Nephron progenitor cell (in vitro differentiated cells): ENCODE measurements at regions not wholly inside any gene's neighbourhood (a gene's known extent, or its start where the extent isn't known, plus 50 kb on each side); places are given as distances from the start of the nearest gene placed in this dataset.
A peak's percentile ranks its signal among the peaks of the same experiment; 100 is the strongest.

Experiments used
- DNase-seq: peaks from one replicate; pipeline ENCODE4 v3.0.0; 2021
- H3K27ac Mint-ChIP-seq: 2 replicates; pipeline ENCODE4 v1.8.0; 2021; ENCODE audit warnings: mild to moderate bottlenecking, moderate library complexity, mixed read lengths
- H3K27me3 Mint-ChIP-seq: 2 replicates; pipeline ENCODE4 v1.8.0; 2021; ENCODE audit warnings: mild to moderate bottlenecking, low read depth, mixed read lengths; ENCODE audit not compliant: poor library complexity
- H3K36me3 Mint-ChIP-seq: 2 replicates; pipeline ENCODE4 v1.8.0; 2021; ENCODE audit warnings: low read depth, mixed read lengths
- H3K4me1 Mint-ChIP-seq: 2 replicates; pipeline ENCODE4 v1.8.0; 2021; ENCODE audit warnings: mixed read lengths
- H3K4me3 Mint-ChIP-seq: 2 replicates; pipeline ENCODE4 v1.8.0; 2021; ENCODE audit warnings: mild to moderate bottlenecking, moderate library complexity, mixed read lengths
- H3K9me3 Mint-ChIP-seq: 2 replicates; pipeline ENCODE4 v1.8.0; 2021; ENCODE audit warnings: mild to moderate bottlenecking, moderate library complexity, mixed read lengths
- TF ChIP-seq, protein P1 (sequence below): fragments of 200-600 bp; sonication (generic); IDR thresholded peaks from 2 replicates; pipeline ENCODE4 v1.5.0; 2021; ENCODE audit warnings: antibody characterized with exemption

DNA sequence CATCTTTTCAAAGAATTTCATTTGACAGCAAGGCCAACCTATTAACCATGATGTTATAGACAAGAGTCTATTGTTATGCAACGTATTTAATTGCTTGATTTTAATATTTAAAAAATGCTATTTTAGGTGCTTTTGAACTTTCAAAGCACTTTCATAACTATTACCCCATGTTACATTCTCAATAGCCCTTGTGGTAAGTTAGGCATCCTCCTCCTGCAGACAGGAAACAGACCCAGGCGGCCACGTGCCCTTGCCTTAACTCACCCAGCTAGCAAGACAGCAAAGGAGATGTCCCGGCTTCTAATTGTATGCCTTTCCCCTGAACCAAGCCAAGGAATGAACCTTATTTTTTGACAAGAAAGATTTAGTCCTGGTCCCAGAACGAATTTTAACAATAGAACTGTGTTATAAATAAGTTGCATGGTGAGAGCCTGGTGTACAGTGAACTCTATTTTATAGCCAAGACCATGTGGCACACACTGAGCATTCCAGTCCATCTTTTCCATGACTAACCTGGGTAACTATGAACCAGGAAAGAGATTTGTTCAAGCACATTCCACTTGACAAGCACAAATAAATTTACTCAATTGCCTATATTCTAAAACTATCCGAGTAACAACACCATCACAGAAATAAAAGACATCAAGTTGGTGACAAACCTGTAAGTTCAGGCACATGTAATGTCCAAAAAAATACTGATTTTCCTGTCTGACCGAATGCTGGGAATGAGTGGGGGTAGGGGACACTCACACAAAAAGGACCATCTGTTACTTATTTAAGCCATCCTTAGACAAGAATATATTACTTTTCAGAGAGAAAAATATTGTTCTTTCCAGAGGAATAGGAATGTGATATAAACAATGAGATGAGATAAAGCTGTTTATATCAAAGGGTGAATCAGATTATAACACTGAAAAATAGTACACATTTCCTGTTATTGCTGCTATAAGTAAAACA lies 163.0 kb downstream of the EFNB2 start:
- Mint-ChIP-seq H3K4me3 (no peak overlapping the region), H3K27me3 (no peaks in the 10 kb centered on the region), H3K9me3 (peaks cover 4% of the 10 kb centered on the region), H3K27ac (peak overlapping the region; percentile 43), H3K4me1 (peaks cover 57% of the 10 kb centered on the region), H3K36me3 (no peaks in the 10 kb centered on the region)
- TF ChIP-seq, protein P1, sequence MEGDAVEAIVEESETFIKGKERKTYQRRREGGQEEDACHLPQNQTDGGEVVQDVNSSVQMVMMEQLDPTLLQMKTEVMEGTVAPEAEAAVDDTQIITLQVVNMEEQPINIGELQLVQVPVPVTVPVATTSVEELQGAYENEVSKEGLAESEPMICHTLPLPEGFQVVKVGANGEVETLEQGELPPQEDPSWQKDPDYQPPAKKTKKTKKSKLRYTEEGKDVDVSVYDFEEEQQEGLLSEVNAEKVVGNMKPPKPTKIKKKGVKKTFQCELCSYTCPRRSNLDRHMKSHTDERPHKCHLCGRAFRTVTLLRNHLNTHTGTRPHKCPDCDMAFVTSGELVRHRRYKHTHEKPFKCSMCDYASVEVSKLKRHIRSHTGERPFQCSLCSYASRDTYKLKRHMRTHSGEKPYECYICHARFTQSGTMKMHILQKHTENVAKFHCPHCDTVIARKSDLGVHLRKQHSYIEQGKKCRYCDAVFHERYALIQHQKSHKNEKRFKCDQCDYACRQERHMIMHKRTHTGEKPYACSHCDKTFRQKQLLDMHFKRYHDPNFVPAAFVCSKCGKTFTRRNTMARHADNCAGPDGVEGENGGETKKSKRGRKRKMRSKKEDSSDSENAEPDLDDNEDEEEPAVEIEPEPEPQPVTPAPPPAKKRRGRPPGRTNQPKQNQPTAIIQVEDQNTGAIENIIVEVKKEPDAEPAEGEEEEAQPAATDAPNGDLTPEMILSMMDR = no peak
- DNase-seq = no peak

DNA sequence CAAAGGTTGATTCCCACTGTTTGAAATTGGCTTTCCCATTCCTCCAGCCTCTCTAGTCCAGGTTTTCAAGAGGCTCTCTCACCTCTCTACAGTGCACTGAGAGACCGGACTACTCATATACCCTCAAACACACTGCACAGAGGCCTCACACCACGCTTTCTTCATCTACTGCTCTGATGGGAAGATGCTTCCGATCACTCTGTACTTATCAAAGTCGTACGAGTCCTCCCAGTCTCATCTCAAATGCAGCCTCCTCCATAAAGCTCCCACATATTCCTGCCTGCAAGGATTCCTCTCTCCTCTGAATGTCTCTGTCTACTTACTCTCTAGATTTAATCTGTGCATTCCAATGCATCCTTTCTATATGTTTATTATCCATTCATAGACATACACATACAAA lies 164.4 kb downstream of the EFNB2 start:
- Mint-ChIP-seq H3K36me3 (peaks cover 6% of the 10 kb centered on the region), H3K27ac (peak overlapping the region; percentile 16), H3K4me1 (peaks cover 58% of the 10 kb centered on the region), H3K9me3 (peaks cover 13% of the 10 kb centered on the region), H3K4me3 (no peak overlapping the region), H3K27me3 (no peaks in the 10 kb centered on the region)
- TF ChIP-seq, protein P1 = no peak
- no peak for DNase-seq

DNA sequence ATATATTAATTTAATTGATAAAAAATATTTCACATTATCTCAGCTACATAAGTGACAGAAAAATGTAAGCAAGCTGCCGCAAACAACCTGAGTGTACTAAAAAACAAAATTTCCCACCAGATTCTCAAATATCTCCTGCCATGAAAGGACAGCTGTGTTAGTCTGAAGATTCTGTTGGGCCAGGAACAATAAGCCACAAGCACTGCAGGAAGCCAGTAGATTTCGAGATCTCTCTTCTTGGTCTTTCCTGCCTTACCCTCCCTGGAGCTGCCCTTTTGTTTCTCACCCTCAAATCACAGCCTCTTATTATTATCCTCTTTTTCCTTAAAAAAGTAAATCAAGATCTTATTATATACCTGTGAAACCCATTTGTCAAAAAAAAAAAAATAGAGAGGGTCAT lies 165.6 kb downstream of the EFNB2 start:
- no peaks in the 10 kb centered on the region for H3K27me3 Mint-ChIP-seq
- peaks cover 58% of the 10 kb centered on the region for H3K4me1 Mint-ChIP-seq
- H3K36me3 Mint-ChIP-seq = peaks cover 13% of the 10 kb centered on the region
- H3K9me3 Mint-ChIP-seq = peaks cover 18% of the 10 kb centered on the region
- DNase-seq = no peak
- TF ChIP-seq, protein P1 = no peak
- H3K4me3 Mint-ChIP-seq = no peak overlapping the region
- no peak overlapping the region for H3K27ac Mint-ChIP-seq

DNA sequence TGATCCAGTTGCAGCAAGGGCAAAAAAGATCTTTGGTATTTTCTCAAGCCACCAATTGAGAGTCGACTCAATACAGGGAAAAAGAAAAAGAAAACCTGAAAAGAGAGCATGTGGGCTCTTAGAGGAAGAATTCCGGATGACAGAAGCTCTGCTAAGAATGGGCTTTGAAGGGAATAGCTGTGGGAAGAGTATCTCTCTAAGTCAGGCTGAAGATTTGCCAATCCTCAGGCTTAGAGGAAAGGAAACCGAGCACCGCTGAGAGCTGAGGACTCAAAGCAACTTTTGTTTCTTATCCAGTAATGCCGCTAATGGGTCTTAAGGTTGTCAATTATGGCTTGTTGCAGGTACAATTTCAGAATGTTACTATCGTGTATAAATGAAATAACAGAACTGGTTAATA lies 166.4 kb downstream of the EFNB2 start:
- peak overlapping the region; percentile 56 for H3K27ac Mint-ChIP-seq
- no peak for DNase-seq
- H3K36me3 Mint-ChIP-seq = peaks cover 17% of the 10 kb centered on the region
- H3K27me3 Mint-ChIP-seq = no peaks in the 10 kb centered on the region
- peaks cover 54% of the 10 kb centered on the region for H3K4me1 Mint-ChIP-seq
- peaks cover 26% of the 10 kb centered on the region for H3K9me3 Mint-ChIP-seq
- no peak overlapping the region for H3K4me3 Mint-ChIP-seq
- TF ChIP-seq, protein P1 = no peak

DNA sequence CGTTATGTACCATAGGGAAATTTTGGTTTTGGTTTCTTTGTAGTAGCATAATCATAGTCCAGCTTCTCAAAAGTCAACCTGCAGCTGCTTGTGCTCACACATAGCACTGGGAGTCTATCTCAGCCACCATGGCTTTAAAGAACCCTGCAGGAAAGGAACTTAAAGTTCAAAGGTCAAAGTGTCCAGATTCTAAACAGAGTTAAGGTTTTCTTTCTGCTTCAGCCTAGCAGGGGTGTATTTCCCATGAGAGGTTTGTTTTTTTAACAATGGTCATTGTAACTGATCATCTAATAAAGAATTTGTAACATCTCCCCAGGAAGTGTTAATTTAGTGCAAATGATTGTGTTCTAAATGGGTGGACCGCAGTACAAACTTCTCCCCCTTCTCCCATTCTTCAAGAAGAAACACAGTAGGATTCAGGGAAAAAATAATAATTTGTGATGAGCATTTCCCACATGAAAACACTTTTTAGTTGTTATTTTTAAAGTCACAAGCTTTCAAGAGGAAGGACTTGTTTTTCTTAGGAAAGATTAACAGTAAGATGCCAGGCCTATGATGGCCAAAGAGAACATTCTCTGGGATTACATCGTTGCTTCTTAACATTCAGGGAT lies 168.0 kb downstream of the EFNB2 start:
- TF ChIP-seq, protein P1 = no peak
- Mint-ChIP-seq H3K36me3 (peaks cover 17% of the 10 kb centered on the region), H3K27me3 (no peaks in the 10 kb centered on the region), H3K27ac (no peak overlapping the region), H3K9me3 (peaks cover 41% of the 10 kb centered on the region), H3K4me1 (peaks cover 42% of the 10 kb centered on the region), H3K4me3 (no peak overlapping the region)
- DNase-seq = no peak
